HuH-7 (cell line): ENCODE measurements at regions not wholly inside any gene's neighbourhood (a gene's known extent, or its start where the extent isn't known, plus 50 kb on each side); places are given as distances from the start of the nearest gene placed in this dataset.
"Not testable (repeated sequence)": the region's sequence is repeated elsewhere in the genome, so short reads cannot be mapped to it uniquely, and the experiment has no call there.

Experiments
- DNase-seq: peaks from one replicate; pipeline ENCODE4 v3.0.0; 2011; ENCODE audit warnings: low spot score

DNA sequence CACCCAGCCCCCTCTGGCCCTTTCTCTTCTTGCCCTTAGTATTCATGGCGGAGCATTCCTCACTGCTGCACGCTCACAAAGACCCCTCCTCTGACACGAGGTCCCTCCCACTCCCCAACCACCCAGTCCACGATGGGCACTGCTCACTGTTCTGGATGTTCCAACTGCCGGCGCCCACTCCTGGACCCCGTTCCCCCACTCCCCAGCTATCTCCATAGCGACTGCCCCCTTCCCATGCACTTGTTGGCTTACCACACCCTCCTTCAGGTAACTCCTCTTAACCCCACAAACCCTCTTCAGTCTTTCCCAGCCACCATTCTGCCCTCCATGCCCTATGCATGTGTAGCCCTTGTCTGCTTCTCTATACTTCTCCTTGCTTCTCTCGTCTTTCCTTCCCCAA is 961.5 kb upstream of the DEFB115 start:
- DNase-seq, result not testable (repeated sequence)

DNA sequence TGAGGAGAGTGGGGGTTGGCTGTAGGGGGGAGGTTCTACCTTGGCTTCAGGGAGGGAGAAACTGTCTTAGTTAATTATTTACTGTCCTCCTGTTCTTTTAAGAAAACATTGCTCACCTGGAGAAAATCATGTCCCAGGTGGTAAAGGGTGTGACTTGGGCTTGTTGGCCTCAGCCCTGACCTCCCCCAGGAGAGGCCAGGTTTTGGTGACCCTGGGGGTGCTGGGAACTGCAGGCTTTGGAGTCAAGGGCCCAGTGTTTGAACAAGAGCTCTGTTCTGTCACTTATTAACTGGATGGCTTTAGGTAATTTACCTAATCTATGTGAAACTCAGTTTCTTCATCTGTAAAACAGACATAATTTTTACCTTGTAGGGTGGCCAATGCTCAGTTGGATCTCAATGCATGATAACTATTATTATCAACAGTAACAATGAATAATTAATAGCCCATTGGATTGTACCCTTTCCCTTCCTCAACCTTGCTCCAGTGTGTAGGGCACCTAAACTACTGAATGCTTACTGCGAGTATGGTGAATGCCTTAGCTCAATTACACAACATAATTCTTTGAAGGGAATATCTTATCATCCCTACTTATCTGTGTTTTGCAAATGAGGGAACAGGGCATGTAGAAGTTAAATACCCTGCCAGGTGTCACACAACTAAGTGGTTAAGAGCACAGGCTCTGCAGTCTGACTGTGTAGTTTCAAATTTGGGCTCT is 959.4 kb upstream of the DEFB115 start:
- not testable (repeated sequence) for DNase-seq

DNA sequence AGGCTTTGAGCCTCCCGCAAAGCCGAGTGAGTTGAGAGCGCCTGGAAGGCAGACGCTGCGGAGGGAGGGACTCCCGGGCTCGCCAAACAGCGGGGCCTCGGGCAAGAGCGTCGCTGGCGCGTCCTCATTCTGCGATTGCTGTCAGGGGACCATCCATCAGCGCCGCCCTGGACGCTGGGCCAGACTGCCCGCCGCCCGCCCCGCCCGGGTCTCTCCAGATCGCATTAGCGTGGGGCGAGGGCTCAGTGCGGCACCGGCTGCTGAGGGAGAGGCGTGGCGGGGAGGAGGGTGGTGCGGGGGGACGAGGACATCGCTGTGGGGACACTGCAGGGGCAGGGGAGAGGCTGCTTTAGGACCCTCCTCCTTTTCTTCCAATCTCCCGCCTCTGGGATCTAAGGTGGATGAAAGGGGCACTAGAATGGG is 957.2 kb upstream of the DEFB115 start:
- not testable (repeated sequence) for DNase-seq

DNA sequence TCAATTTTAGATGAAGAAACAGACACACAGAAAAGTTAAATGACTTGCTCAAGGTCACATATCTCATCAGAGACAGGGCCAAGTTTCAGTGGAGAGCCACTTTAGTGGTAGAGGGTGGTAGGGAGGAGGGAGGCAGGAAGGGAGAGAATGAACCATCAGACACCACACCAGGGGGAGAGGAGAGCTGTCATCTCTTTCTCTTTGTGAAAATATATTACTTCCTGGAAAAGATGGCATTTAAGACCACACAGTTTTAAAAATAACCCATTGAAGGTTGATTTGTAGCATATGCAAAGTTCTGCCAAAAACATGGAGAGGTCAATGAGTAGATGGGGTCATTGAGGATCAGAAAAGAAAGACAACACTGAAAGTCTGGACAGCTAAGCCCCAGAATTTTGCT is 954.7 kb upstream of the DEFB115 start:
- not testable (repeated sequence) for DNase-seq

DNA sequence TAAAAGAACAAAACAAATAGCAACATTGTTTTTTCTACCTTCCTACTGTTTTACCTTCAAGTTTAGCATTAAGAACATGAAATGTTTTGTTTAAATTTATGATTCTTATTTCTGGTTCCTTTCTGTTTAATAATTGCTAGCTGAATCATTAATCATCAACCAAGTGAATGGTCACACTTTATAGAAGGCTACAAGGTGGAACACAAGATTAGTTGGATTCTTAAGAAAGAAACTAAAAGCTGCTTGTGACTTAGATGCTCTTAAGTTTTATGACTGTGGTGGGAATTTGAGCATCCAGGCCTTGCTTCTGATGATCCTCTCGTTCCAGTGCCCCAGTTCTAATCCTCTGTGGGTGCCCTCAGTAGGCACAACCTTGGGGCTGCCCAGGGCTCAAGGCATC is 947.5 kb upstream of the DEFB115 start:
- not testable (repeated sequence) for DNase-seq

DNA sequence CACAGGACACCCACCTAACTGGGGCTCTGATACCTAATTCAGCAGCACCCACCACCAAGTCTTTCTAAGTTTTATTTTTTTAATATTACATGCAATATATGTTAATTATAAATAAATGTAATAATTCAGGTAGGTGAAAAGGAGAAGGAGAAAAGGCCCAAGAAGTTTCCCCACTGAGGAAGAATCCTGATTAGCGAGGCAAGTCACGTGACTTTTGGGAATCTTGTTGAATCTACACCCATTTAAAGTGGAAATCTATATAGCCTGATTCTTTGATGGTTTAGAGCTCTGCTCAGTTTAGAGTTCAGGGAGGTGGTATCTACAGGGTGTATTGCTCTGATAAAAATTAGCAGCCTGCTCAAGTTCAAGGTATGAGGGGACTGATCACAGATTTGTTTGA is 947.1 kb upstream of the DEFB115 start:
- DNase-seq, result not testable (repeated sequence)

DNA sequence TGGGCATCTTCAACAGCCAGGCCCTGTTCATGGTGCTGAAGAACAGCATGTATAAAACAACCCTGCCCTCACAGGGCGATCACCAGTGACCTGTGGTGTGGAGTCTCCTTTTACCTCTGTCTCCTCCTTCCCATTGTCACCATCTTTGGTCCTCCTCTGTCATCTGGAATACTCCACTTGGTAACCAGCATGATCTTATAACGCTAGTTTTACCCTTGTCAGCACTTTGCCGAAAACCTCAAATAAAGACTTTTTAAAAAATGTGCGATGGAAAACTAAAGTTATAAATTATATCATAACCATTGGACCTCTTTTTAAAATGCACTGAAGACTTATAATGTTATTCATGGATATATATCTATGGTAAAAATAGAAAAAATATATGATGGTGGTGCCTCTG is 945.2 kb upstream of the DEFB115 start:
- DNase-seq, result not testable (repeated sequence)

DNA sequence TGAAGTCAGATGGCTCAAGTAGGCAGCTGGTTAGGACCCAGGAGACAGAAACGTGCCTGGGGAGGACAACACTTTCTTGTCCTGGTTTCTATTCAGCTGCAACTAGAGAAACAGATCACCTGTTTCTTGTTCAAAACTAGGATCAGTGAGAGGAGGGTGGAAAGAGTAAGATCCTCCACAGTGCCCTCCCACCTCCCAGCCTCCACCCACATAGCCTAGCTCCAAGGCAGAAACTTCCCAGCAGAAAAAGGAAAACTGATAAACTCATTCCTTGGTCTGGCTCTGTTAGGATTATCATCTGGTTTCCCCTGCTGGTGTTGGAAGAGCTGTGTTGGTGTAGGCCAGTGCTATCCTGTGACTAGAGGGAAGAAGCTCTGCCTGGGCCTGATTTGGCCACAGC is 943.8 kb upstream of the DEFB115 start:
- DNase-seq, result not testable (repeated sequence)

DNA sequence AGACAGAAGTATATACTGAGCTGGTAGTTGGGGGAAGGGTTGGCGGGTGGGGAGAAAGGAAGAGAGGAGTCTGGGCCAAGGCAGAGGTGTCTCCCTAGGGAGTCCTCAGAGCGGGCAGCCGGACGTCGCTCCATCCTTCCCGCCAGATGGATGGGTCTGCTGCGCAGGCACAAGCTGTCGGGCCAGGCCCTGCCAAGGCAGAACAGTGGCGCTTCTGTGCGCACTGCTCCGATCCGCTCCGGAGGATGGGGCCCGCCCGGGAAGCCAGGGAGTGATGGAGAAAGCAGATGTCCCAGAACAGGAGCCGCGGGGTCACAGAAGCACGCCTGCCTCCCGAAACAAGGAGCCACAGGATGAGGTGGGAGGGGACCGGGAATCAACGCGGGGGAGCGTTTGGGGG is 941.4 kb upstream of the DEFB115 start:
- DNase-seq, result not testable (repeated sequence)

DNA sequence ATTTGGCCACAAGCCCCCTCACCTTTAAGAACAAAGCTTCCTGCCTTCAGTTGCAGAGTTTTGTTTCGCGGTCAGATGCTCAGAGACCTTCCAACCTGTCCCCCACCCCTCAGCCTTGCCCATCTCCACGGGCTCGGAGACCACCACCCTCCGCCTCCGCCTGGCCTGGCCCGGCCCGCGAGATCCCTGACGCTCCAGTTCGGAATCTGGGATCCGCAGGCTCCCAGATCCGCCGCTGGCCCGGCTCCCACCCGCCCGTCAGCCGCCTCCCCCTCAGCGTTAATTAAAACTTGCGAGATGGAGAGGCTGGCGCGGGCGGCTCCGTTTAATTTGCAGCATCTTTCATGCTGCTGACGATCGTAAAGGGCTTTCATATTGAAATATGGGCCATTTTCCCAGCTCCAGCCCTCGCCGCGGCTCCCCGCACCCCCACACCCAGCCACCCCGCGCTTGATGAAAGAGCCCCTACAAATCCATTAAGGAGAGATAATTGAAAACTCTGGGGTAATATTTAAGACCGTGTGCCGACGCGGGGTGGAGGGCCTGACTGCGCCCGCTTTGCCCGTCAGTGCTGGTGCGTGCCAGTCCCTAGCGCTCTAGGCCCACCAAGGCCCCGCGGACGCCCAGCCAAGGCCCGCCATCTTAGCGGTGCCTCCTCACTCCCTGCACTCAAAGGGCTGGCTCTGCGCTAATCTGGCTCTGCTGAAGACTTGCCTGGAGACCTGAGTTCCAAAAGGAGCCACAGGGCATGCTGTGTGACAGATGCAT is 940.7 kb upstream of the DEFB115 start:
- not testable (repeated sequence) for DNase-seq

DNA sequence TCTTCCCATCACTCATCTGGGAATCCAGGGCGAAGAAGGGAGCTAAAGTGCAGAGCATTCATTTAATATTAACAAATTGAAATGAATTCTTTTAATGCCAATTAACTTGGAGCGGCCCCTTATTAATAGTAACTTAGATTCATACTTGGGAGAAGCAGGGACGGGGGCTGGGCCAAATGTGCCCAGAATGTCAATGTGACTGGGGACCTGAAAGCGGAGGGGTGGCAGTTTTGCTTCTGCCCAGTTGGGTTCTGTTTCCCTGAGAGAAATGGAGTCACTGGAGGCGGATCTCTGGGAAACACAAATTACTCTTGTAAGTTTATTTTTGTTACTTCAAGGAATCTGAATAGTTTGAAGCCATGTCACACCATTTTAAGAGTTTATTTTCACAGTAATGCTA is 923.7 kb upstream of the DEFB115 start:
- not testable (repeated sequence) for DNase-seq

DNA sequence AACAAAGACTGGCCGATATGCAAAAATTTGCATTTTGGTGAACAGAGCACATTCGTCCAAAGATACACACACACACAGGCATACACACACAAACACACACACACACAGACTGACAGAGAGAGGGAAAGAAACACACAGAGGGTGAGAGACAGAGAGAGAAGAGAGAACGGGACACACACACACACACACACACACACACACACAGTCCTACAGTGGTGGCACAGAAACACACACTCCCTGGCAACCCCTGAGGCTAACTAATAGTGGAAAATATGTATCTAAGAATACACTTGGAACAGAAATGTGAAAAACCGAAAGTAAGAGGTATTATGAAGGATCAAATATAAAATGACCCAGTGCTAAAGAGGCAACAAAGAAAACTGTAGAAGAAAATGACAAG is 919.9 kb upstream of the DEFB115 start:
- DNase-seq, result not testable (repeated sequence)

DNA sequence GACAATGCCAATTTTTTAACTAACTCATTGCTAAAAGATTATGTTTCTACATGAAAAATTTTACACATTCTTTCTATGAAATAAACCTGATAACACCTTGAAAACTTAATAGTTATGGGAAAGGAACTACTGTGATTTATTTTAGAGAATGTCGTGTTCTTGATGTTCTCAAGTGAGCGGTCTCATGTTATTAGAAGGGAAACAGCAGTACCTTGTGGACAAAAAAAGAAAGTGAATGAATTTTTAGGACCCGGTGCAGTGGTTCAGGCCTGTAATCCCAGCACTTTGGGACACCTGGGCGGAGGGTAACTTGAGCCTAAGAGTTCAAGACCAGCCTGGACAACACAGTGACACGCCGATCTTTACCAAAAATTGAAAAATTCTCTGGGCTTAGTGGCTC is 908.5 kb upstream of the DEFB115 start:
- not testable (repeated sequence) for DNase-seq

DNA sequence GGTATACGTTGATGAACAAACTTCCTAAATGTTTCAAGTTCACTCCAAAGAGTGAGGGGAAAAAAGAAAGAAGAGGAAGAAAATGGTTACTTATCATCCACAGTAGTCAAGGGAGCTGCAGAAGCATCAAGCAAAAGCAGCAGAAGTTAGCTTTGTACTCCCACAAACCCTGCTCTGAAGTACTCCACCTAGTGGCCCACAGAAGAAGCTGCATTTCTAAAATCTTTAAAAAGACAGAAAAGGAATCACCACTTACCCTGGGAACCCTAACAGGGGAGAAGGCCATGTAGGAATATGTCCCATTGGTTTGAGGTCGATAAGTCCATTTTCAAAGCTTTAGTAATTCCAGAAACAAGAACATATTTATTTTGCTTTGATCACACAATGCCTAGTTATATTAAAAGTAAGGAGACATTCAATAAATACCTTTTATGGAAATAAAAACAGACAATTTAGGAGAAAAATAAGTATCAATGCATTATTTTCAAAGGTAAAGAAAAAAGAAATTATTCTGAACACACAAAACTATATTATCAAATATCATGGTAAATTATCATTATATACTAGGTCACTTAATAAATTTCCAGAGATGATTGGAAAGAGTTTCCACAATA is 900.5 kb upstream of the DEFB115 start:
- not testable (repeated sequence) for DNase-seq

DNA sequence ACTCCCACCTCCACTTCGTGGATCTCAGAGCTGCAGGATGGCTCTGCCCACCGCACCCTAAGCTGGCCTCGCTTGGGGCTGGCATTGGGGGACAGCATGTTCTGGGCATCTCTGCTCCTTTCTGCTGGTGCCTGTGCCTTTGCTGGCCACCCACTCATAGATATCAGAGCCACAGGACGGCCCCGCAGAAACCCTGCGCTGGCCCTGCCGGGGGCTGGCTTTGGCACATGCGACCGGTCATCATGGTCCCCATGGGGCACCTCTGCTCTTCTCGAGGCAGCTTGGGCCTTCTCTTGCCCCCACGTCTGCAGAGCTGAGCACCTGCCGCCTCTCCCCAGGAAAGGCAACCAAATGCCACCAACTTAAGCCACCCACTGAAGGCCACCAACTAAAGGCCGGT is 895.7 kb upstream of the DEFB115 start:
- DNase-seq, result not testable (repeated sequence)

DNA sequence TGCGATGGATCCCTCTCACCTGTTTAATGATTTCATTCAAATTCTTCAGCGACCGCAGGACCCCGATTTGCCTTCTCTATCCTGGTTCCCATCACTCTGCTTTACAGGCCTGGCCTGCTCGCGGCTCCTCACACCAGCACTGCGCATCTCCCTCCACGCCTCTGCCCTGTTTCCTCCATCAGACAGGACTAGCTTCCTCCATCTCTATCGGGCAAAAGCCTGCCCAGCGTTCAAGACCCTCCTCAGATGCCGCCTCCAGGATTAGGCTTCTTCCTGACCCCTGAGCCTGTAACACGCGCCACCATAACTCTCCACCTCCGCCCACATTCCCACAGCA is 881.1 kb upstream of the DEFB115 start:
- DNase-seq, result not testable (repeated sequence)

DNA sequence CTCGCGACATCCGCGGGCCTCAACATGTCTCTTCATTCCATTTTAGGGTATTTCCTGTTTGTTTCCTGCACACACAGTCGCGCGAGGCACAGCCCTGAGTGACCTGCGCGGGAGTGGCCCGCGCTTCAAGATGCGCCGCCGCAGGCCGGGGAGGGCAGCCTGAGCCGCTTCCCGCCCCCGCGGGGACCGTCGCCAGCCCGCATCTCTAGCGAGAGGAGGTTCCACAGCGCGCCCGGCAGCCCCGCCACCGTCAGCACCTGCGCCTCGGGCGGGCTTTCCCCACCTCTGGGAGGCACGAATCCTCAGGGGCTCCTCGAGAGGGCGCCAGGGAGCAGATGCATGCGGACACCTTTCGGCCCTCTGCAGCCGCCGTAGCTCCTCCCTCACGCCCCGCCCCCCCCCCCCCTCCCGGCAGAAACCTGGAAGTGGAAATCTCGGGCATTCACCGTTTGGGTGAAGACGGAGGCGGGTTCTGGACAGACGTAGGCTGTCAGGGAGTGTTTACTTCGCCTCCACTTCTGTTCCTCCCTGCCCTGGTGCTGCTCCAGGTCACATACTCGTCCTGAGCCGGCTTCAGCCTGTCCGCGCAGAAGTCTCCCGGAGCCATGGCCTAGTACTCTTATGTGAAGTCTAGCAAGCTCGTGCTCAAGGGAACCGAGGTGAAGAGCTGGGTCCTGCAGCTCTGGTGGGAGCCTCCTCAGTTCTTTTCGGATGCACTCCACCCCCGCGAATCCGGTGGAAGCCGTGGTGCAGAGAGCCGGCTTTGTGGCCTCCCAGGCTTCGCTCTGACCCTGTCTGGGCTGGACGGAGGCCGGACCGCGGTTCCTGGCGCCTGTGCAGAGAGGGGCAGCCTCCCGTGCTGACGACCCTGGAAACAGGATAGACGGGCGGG is 880.5 kb upstream of the DEFB115 start:
- DNase-seq, result peak; percentile 75

DNA sequence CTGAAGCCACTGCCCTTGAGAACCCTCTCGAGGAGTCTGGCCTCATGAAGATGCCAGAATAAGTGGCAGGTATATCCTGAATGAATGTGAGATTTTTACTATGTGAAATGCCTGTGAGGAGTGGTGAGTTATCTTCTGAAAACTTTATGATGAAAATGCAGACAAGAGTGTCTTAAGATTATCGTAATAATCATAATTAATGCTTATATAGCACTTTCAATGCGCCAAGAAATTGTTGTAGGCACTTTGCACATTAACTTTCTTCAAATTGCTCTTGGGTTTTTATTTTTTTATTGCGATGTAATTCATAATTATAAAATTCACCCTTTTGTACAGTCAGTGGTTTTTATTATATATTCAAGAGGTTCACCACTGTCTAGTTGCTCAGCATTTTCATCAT is 879.1 kb upstream of the DEFB115 start:
- DNase-seq, result not testable (repeated sequence)

DNA sequence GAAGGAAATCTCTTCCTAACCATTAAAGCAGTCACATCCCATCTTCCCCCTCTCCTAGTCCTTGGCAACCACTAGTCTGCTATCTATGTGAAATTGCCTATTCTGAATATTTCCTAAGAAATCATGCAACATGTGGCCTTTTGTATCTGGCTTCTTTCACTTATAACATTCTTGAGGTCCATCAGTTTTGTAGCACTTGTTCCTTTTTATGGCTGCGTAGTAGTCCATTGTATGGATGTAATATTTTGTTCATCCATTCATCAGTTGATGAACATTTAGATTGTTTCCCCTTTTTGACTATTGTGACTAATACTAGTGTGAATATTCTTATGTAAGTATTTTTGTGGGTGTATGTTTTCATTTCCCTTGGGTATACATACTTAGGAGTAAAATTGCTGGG is 878.7 kb upstream of the DEFB115 start:
- DNase-seq, result not testable (repeated sequence)

DNA sequence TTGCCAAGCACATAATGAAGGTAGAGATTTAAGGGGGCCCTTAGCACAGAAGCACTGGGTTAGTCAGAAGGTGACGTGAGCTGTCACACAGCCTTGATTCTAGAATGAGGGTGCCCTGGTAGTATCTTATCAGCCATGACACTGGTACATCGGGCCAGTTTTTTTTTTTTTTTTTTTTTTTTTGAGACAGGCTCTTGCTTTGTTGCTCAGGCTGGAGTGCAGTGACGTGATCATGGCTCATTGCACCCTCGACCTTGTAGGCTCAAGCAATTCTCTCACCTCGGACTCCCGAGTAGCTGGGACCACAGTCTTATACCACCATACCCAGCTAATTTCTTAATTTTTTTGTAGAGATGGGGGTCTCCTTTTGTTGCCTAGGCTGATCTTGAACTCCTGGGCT is 872.6 kb upstream of the DEFB115 start:
- not testable (repeated sequence) for DNase-seq

DNA sequence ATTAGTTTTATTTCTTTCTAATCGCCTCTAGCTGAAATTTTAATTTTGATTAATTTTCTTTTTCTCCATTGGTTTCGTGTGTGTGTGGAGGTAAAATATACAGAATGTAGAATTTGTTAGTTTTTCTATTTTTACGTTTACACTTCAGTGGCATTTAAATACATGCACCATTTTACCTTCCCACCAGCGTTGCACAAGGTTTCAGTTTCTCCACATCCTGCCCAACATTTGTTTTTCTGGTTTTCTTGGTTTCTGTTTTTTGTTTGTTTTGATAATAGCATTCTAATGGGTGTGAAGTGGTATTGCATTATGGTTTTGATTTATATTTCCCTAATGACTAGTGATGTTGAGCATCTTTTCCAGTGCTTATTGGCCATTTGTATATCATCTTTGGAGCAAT is 871.4 kb upstream of the DEFB115 start:
- not testable (repeated sequence) for DNase-seq

DNA sequence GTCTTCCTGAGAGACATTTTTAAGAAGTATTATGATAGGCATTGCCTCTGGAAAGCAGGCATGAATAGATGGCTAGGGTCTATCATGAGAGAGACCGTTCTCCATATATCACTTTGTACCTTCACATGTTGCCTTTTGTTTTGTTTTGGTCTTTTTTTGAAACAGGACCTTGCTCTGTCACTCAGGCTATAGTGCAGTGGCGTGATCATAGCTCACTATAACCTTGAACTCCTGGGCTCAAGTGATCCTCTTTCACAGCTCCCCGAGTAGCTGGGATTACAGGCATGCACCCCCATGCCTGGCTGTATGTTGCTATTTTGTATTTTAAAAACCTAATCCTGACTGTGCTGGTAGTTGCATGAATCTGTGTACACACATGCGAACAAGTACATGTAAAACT is 869.6 kb upstream of the DEFB115 start:
- DNase-seq, result not testable (repeated sequence)
